ENCODE measurements at regions not wholly inside any gene's neighbourhood (a gene's known extent, or its start where the extent isn't known, plus 50 kb on each side); places are given as distances from the start of the nearest gene placed in this dataset.

- no peaks in the 10 kb centered on the region for H3K4me1 Mint-ChIP-seq (ENCODE audit: low read depth)
- H3K27me3 Mint-ChIP-seq, result no peaks in the 10 kb centered on the region
- peaks cover 6% of the 10 kb centered on the region for H3K9me3 Mint-ChIP-seq (ENCODE audit: low read depth)
- H3K36me3 Mint-ChIP-seq, result no peaks in the 10 kb centered on the region
- H3K27ac Mint-ChIP-seq, result no peak overlapping the region
- H3K4me3 Mint-ChIP-seq, result no peak overlapping the region
Observed at GRCh38 chr9:78654324-78654723, 357.4 kb downstream of the PSAT1 start.

GRCh38 chr9:78663369-78663768 lies 366.4 kb downstream of the PSAT1 start:
- Mint-ChIP-seq H3K4me1 (ENCODE audit: low read depth) (no peaks in the 10 kb centered on the region), H3K27me3 (peaks cover 2% of the 10 kb centered on the region), H3K4me3 (no peak overlapping the region)

GRCh38 chr9:78664370-78664769 lies 367.4 kb downstream of the PSAT1 start:
- Mint-ChIP-seq H3K4me3 (no peak overlapping the region), H3K27me3 (peaks cover 3% of the 10 kb centered on the region), H3K27ac (no peak overlapping the region), H3K9me3 (ENCODE audit: low read depth) (no peaks in the 10 kb centered on the region), H3K4me1 (ENCODE audit: low read depth) (no peaks in the 10 kb centered on the region), H3K36me3 (no peaks in the 10 kb centered on the region)

More at GRCh38 chr9:78663369-78663768, 366.4 kb downstream of the PSAT1 start:
- Mint-ChIP-seq H3K36me3 (no peaks in the 10 kb centered on the region), H3K9me3 (ENCODE audit: low read depth) (no peaks in the 10 kb centered on the region), H3K27ac (no peak overlapping the region)

- no peak overlapping the region for H3K4me3 Mint-ChIP-seq
- H3K4me1 Mint-ChIP-seq (ENCODE audit: low read depth), result no peaks in the 10 kb centered on the region
- H3K36me3 Mint-ChIP-seq, result no peaks in the 10 kb centered on the region
- H3K27ac Mint-ChIP-seq, result no peak overlapping the region
- no peaks in the 10 kb centered on the region for H3K9me3 Mint-ChIP-seq (ENCODE audit: low read depth)
- H3K27me3 Mint-ChIP-seq, result peaks cover 3% of the 10 kb centered on the region
Observed at GRCh38 chr9:78666818-78667414, 370.0 kb downstream of the PSAT1 start.

GRCh38 chr9:78668148-78668832 lies 371.4 kb downstream of the PSAT1 start:
- Mint-ChIP-seq H3K27me3 (peaks cover 3% of the 10 kb centered on the region), H3K4me3 (no peak overlapping the region), H3K4me1 (ENCODE audit: low read depth) (no peaks in the 10 kb centered on the region), H3K27ac (no peak overlapping the region), H3K36me3 (no peaks in the 10 kb centered on the region), H3K9me3 (ENCODE audit: low read depth) (no peaks in the 10 kb centered on the region)

- Mint-ChIP-seq H3K9me3 (ENCODE audit: low read depth) (no peaks in the 10 kb centered on the region), H3K27me3 (peaks cover 1% of the 10 kb centered on the region), H3K4me3 (no peak overlapping the region), H3K4me1 (ENCODE audit: low read depth) (no peaks in the 10 kb centered on the region), H3K36me3 (no peaks in the 10 kb centered on the region), H3K27ac (no peak overlapping the region)
Observed at GRCh38 chr9:78669591-78669990, 372.7 kb downstream of the PSAT1 start.

- no peak overlapping the region for H3K27ac Mint-ChIP-seq
- H3K9me3 Mint-ChIP-seq (ENCODE audit: low read depth), result no peaks in the 10 kb centered on the region
Observed at GRCh38 chr9:78671785-78672184, 374.9 kb downstream of the PSAT1 start.

GRCh38 chr9:78674874-78675273 lies 377.9 kb downstream of the PSAT1 start:
- H3K4me3 Mint-ChIP-seq, result no peak overlapping the region
- no peaks in the 10 kb centered on the region for H3K27me3 Mint-ChIP-seq

More at GRCh38 chr9:78671785-78672184, 374.9 kb downstream of the PSAT1 start:
- Mint-ChIP-seq H3K27me3 (peaks cover 1% of the 10 kb centered on the region), H3K36me3 (no peaks in the 10 kb centered on the region), H3K4me1 (ENCODE audit: low read depth) (no peaks in the 10 kb centered on the region), H3K4me3 (no peak overlapping the region)

GRCh38 chr9:78676009-78676408 lies 379.1 kb downstream of the PSAT1 start:
- H3K27ac Mint-ChIP-seq, result no peak overlapping the region
- H3K9me3 Mint-ChIP-seq (ENCODE audit: low read depth), result no peaks in the 10 kb centered on the region
- no peaks in the 10 kb centered on the region for H3K36me3 Mint-ChIP-seq
- H3K4me3 Mint-ChIP-seq, result no peak overlapping the region
- H3K27me3 Mint-ChIP-seq, result no peaks in the 10 kb centered on the region
- H3K4me1 Mint-ChIP-seq (ENCODE audit: low read depth), result no peaks in the 10 kb centered on the region

More at GRCh38 chr9:78674874-78675273, 377.9 kb downstream of the PSAT1 start:
- Mint-ChIP-seq H3K36me3 (no peaks in the 10 kb centered on the region), H3K9me3 (ENCODE audit: low read depth) (no peaks in the 10 kb centered on the region), H3K4me1 (ENCODE audit: low read depth) (no peaks in the 10 kb centered on the region), H3K27ac (no peak overlapping the region)

GRCh38 chr9:78676623-78677022 lies 379.7 kb downstream of the PSAT1 start:
- Mint-ChIP-seq H3K36me3 (no peaks in the 10 kb centered on the region), H3K9me3 (ENCODE audit: low read depth) (no peaks in the 10 kb centered on the region), H3K27me3 (no peaks in the 10 kb centered on the region), H3K4me1 (ENCODE audit: low read depth) (no peaks in the 10 kb centered on the region), H3K27ac (no peak overlapping the region), H3K4me3 (no peak overlapping the region)

- no peaks in the 10 kb centered on the region for H3K27me3 Mint-ChIP-seq
- no peaks in the 10 kb centered on the region for H3K9me3 Mint-ChIP-seq (ENCODE audit: low read depth)
- no peak overlapping the region for H3K4me3 Mint-ChIP-seq
- no peaks in the 10 kb centered on the region for H3K4me1 Mint-ChIP-seq (ENCODE audit: low read depth)
- H3K27ac Mint-ChIP-seq, result no peak overlapping the region
- no peaks in the 10 kb centered on the region for H3K36me3 Mint-ChIP-seq
Observed at GRCh38 chr9:78677326-78677725, 380.4 kb downstream of the PSAT1 start.

- Mint-ChIP-seq H3K36me3 (no peaks in the 10 kb centered on the region), H3K27me3 (peaks cover 2% of the 10 kb centered on the region), H3K4me3 (no peak overlapping the region), H3K4me1 (ENCODE audit: low read depth) (no peaks in the 10 kb centered on the region), H3K27ac (no peak overlapping the region), H3K9me3 (ENCODE audit: low read depth) (no peaks in the 10 kb centered on the region)
Observed at GRCh38 chr9:78678877-78679276, 382.0 kb downstream of the PSAT1 start.

- Mint-ChIP-seq H3K36me3 (no peaks in the 10 kb centered on the region), H3K27ac (no peak overlapping the region), H3K9me3 (ENCODE audit: low read depth) (no peaks in the 10 kb centered on the region), H3K4me1 (ENCODE audit: low read depth) (no peaks in the 10 kb centered on the region), H3K4me3 (no peak overlapping the region), H3K27me3 (peaks cover 3% of the 10 kb centered on the region)
Observed at GRCh38 chr9:78680196-78680595, 383.3 kb downstream of the PSAT1 start.

GRCh38 chr9:78682216-78682615 lies 385.3 kb downstream of the PSAT1 start:
- no peak overlapping the region for H3K27ac Mint-ChIP-seq
- H3K36me3 Mint-ChIP-seq, result no peaks in the 10 kb centered on the region
- peaks cover 3% of the 10 kb centered on the region for H3K27me3 Mint-ChIP-seq
- H3K4me3 Mint-ChIP-seq, result no peak overlapping the region
- H3K4me1 Mint-ChIP-seq (ENCODE audit: low read depth), result no peaks in the 10 kb centered on the region
- H3K9me3 Mint-ChIP-seq (ENCODE audit: low read depth), result no peaks in the 10 kb centered on the region

- Mint-ChIP-seq H3K36me3 (no peaks in the 10 kb centered on the region), H3K4me1 (ENCODE audit: low read depth) (no peaks in the 10 kb centered on the region), H3K27me3 (peaks cover 7% of the 10 kb centered on the region), H3K27ac (no peak overlapping the region), H3K9me3 (ENCODE audit: low read depth) (no peaks in the 10 kb centered on the region), H3K4me3 (no peak overlapping the region)
Observed at GRCh38 chr9:78685471-78685870, 388.5 kb downstream of the PSAT1 start.

GRCh38 chr9:78688796-78689195 lies 391.9 kb downstream of the PSAT1 start:
- Mint-ChIP-seq H3K36me3 (no peaks in the 10 kb centered on the region), H3K27me3 (peaks cover 9% of the 10 kb centered on the region), H3K4me1 (ENCODE audit: low read depth) (no peaks in the 10 kb centered on the region), H3K4me3 (no peak overlapping the region), H3K9me3 (ENCODE audit: low read depth) (no peaks in the 10 kb centered on the region), H3K27ac (no peak overlapping the region)
